HFFc6 (cell line): ENCODE measurements at regions not wholly inside any gene's neighbourhood (a gene's known extent, or its start where the extent isn't known, plus 50 kb on each side); places are given as distances from the start of the nearest gene placed in this dataset.

ENCODE experiments used
- DNase-seq: peaks from one replicate; pipeline ENCODE4 v3.0.0-alpha.2; 2018
- H3K27ac Mint-ChIP-seq: 2 replicates; pipeline ENCODE4 v1.8.0; 2020; ENCODE audit warnings: mild to moderate bottlenecking, mixed read lengths
- H3K27me3 Mint-ChIP-seq: 2 replicates; pipeline ENCODE4 v1.8.0; 2021; ENCODE audit warnings: mild to moderate bottlenecking, moderate library complexity, mixed read lengths; ENCODE audit not compliant: insufficient read depth
- H3K36me3 Mint-ChIP-seq: 2 replicates; pipeline ENCODE4 v1.8.0; 2021; ENCODE audit warnings: low read depth, mixed read lengths
- H3K4me1 Mint-ChIP-seq: 2 replicates; pipeline ENCODE4 v1.8.0; 2020; ENCODE audit warnings: low read depth, mixed read lengths
- H3K4me3 Mint-ChIP-seq: 2 replicates; pipeline ENCODE4 v1.8.0; 2020; ENCODE audit warnings: mild to moderate bottlenecking, moderate library complexity, mixed read lengths
- H3K9me3 Mint-ChIP-seq: 2 replicates; pipeline ENCODE4 v1.8.0; 2020; ENCODE audit warnings: mild to moderate bottlenecking, mixed read lengths
- CTCF ChIP-seq: fragments of 200-600 bp; sonication (generic); IDR thresholded peaks from 2 replicates; pipeline ENCODE4 v1.5.0; 2021; ENCODE audit warnings: antibody characterized with exemption, mild to moderate bottlenecking

- Mint-ChIP-seq H3K4me1 (no peaks in the 10 kb centered on the region), H3K27me3 (peaks cover 2% of the 10 kb centered on the region; the same call in 1 of the 2 replicates)
Observed at GRCh38 chr1:147834181-147834580, 68.4 kb upstream of the GJA8 start.

GRCh38 chr1:147834810-147835209 is 67.8 kb upstream of the GJA8 start:
- Mint-ChIP-seq H3K36me3 (no peaks in the 10 kb centered on the region), H3K9me3 (no peaks in the 10 kb centered on the region), H3K27ac (no peak overlapping the region), H3K27me3 (peaks cover 2% of the 10 kb centered on the region; the same call in 1 of the 2 replicates), H3K4me3 (no peak overlapping the region), H3K4me1 (no peaks in the 10 kb centered on the region)
- no peak for DNase-seq
- TF ChIP-seq CTCF: no peak

More at GRCh38 chr1:147834181-147834580, 68.4 kb upstream of the GJA8 start:
- Mint-ChIP-seq H3K36me3 (no peaks in the 10 kb centered on the region), H3K27ac (no peak overlapping the region), H3K4me3 (no peak overlapping the region), H3K9me3 (no peaks in the 10 kb centered on the region)
- no peak for DNase-seq
- TF ChIP-seq CTCF: no peak

GRCh38 chr1:147837129-147837963 is 65.2 kb upstream of the GJA8 start:
- H3K4me1 Mint-ChIP-seq: no peaks in the 10 kb centered on the region
- DNase-seq: no peak
- peaks cover 2% of the 10 kb centered on the region; the same call in 1 of the 2 replicates for H3K27me3 Mint-ChIP-seq
- no peak overlapping the region; the same call in 1 of the 2 replicates for H3K4me3 Mint-ChIP-seq
- H3K27ac Mint-ChIP-seq: no peak overlapping the region
- no peaks in the 10 kb centered on the region for H3K9me3 Mint-ChIP-seq
- H3K36me3 Mint-ChIP-seq: no peaks in the 10 kb centered on the region
- no peak for TF ChIP-seq CTCF

- H3K27ac Mint-ChIP-seq: no peak overlapping the region
- no peak for DNase-seq
- no peaks in the 10 kb centered on the region for H3K9me3 Mint-ChIP-seq
Observed at GRCh38 chr1:147837964-147838292, 64.7 kb upstream of the GJA8 start.

GRCh38 chr1:147840909-147841308 is 61.7 kb upstream of the GJA8 start:
- Mint-ChIP-seq H3K27me3 (peaks cover 2% of the 10 kb centered on the region; the same call in 1 of the 2 replicates), H3K27ac (no peak overlapping the region), H3K4me3 (no peak overlapping the region)

More at GRCh38 chr1:147837964-147838292, 64.7 kb upstream of the GJA8 start:
- no peak for TF ChIP-seq CTCF
- Mint-ChIP-seq H3K27me3 (peaks cover 2% of the 10 kb centered on the region; the same call in 1 of the 2 replicates), H3K4me1 (no peaks in the 10 kb centered on the region), H3K4me3 (no peak overlapping the region; the same call in 1 of the 2 replicates), H3K36me3 (no peaks in the 10 kb centered on the region)

More at GRCh38 chr1:147840909-147841308, 61.7 kb upstream of the GJA8 start:
- H3K9me3 Mint-ChIP-seq: no peaks in the 10 kb centered on the region
- peak; percentile 54 for TF ChIP-seq CTCF
- no peaks in the 10 kb centered on the region for H3K36me3 Mint-ChIP-seq
- no peaks in the 10 kb centered on the region for H3K4me1 Mint-ChIP-seq
- DNase-seq: no peak
